ENCODE measurements at regions not wholly inside any gene's neighbourhood (a gene's known extent, or its start where the extent isn't known, plus 50 kb on each side); places are given as distances from the start of the nearest gene placed in this dataset.

- no peak for DNase-seq (ENCODE audit: extremely low spot score in 2 of 2)
- Histone ChIP-seq H3K4me1 (no peaks in the 10 kb centered on the region), H3K9me3 (no peaks in the 10 kb centered on the region), H3K36me3 (no peaks in the 10 kb centered on the region), H3K27ac (no peak overlapping the region), H3K27me3 (no peaks in the 10 kb centered on the region), H3K4me3 (no peak overlapping the region)
- TF ChIP-seq CTCF (IDR thresholded peaks at IDR 0.05) = no peak
- TF ChIP-seq POLR2AphosphoS5 (IDR thresholded peaks at IDR 0.05; ENCODE audit: insufficient read depth in 1 of 2, low read depth in 1 of 2) = no peak
- no peak for TF ChIP-seq POLR2A (IDR thresholded peaks at IDR 0.05)
- intact Hi-C loops (cut with DNase I) = no loop called here
These were observed 267.9 kb downstream of the TUSC7 start for GRCh38 chr3:116977441-116977840.

GRCh38 chr3:116980099-116980498 lies 270.5 kb downstream of the TUSC7 start:
- no peaks in the 10 kb centered on the region for H3K4me1 ChIP-seq
- no peaks in the 10 kb centered on the region for H3K36me3 ChIP-seq
- no peaks in the 10 kb centered on the region for H3K9me3 ChIP-seq
- TF ChIP-seq POLR2A (IDR thresholded peaks at IDR 0.05) = no peak
- TF ChIP-seq POLR2AphosphoS5 (IDR thresholded peaks at IDR 0.05; ENCODE audit: insufficient read depth in 1 of 2, low read depth in 1 of 2) = no peak
- TF ChIP-seq CTCF (IDR thresholded peaks at IDR 0.05) = no peak
- no peaks in the 10 kb centered on the region for H3K27me3 ChIP-seq
- DNase-seq (ENCODE audit: extremely low spot score in 2 of 2) = no peak
- intact Hi-C loops (cut with DNase I) = no loop called here
- H3K27ac ChIP-seq = no peak overlapping the region
- H3K4me3 ChIP-seq = no peak overlapping the region

- no peak for DNase-seq (ENCODE audit: extremely low spot score in 2 of 2)
- TF ChIP-seq POLR2A (IDR thresholded peaks at IDR 0.05) (no peak), POLR2AphosphoS5 (IDR thresholded peaks at IDR 0.05; ENCODE audit: insufficient read depth in 1 of 2, low read depth in 1 of 2) (no peak), CTCF (IDR thresholded peaks at IDR 0.05) (no peak)
- Histone ChIP-seq H3K4me3 (no peak overlapping the region), H3K9me3 (no peaks in the 10 kb centered on the region), H3K27me3 (no peaks in the 10 kb centered on the region), H3K27ac (no peak overlapping the region), H3K4me1 (no peaks in the 10 kb centered on the region), H3K36me3 (no peaks in the 10 kb centered on the region)
- intact Hi-C loops (cut with DNase I) = no loop called here
These were observed 271.5 kb downstream of the TUSC7 start for GRCh38 chr3:116981089-116981488.

GRCh38 chr3:116984301-116984700 lies 274.7 kb downstream of the TUSC7 start:
- TF ChIP-seq POLR2AphosphoS5 (IDR thresholded peaks at IDR 0.05; ENCODE audit: insufficient read depth in 1 of 2, low read depth in 1 of 2) (no peak), POLR2A (IDR thresholded peaks at IDR 0.05) (no peak), CTCF (IDR thresholded peaks at IDR 0.05) (no peak)
- Histone ChIP-seq H3K4me3 (no peak overlapping the region), H3K9me3 (no peaks in the 10 kb centered on the region), H3K27me3 (no peaks in the 10 kb centered on the region), H3K36me3 (no peaks in the 10 kb centered on the region), H3K4me1 (no peaks in the 10 kb centered on the region), H3K27ac (no peak overlapping the region)
- DNase-seq (ENCODE audit: extremely low spot score in 2 of 2) = no peak
- intact Hi-C loops (cut with DNase I) = no loop called here

- H3K4me3 ChIP-seq = no peak overlapping the region
- H3K36me3 ChIP-seq = no peaks in the 10 kb centered on the region
- no peaks in the 10 kb centered on the region for H3K9me3 ChIP-seq
- H3K27me3 ChIP-seq = no peaks in the 10 kb centered on the region
- TF ChIP-seq POLR2AphosphoS5 (IDR thresholded peaks at IDR 0.05; ENCODE audit: insufficient read depth in 1 of 2, low read depth in 1 of 2) (no peak), CTCF (IDR thresholded peaks at IDR 0.05) (no peak), POLR2A (IDR thresholded peaks at IDR 0.05) (no peak)
- no peak for DNase-seq (ENCODE audit: extremely low spot score in 2 of 2)
- intact Hi-C loops (cut with DNase I) = no loop called here
- H3K27ac ChIP-seq = no peak overlapping the region
- H3K4me1 ChIP-seq = no peaks in the 10 kb centered on the region
These were observed 284.8 kb downstream of the TUSC7 start for GRCh38 chr3:116994351-116994879.
